ENCODE measurements at regions not wholly inside any gene's neighbourhood (a gene's known extent, or its start where the extent isn't known, plus 50 kb on each side); places are given as distances from the start of the nearest gene placed in this dataset.

GRCh38 chr5:98513380-98513779 lies 260.1 kb upstream of the RGMB start:
- TF ChIP-seq SPI1 (IDR thresholded peaks at IDR 0.05; ENCODE audit: borderline replicate concordance, low read depth) = no peak
- TF ChIP-seq, protein P1, sequence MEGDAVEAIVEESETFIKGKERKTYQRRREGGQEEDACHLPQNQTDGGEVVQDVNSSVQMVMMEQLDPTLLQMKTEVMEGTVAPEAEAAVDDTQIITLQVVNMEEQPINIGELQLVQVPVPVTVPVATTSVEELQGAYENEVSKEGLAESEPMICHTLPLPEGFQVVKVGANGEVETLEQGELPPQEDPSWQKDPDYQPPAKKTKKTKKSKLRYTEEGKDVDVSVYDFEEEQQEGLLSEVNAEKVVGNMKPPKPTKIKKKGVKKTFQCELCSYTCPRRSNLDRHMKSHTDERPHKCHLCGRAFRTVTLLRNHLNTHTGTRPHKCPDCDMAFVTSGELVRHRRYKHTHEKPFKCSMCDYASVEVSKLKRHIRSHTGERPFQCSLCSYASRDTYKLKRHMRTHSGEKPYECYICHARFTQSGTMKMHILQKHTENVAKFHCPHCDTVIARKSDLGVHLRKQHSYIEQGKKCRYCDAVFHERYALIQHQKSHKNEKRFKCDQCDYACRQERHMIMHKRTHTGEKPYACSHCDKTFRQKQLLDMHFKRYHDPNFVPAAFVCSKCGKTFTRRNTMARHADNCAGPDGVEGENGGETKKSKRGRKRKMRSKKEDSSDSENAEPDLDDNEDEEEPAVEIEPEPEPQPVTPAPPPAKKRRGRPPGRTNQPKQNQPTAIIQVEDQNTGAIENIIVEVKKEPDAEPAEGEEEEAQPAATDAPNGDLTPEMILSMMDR (IDR thresholded peaks at IDR 0.05; ENCODE audit: insufficient read depth, low read length) = no peak
- no peak for TF ChIP-seq GABPA (IDR thresholded peaks at IDR 0.05; ENCODE audit: low read depth)
- TF ChIP-seq POLR2AphosphoS5 (IDR thresholded peaks at IDR 0.05; ENCODE audit: low read depth) = no peak
- TF ChIP-seq, protein P2, sequence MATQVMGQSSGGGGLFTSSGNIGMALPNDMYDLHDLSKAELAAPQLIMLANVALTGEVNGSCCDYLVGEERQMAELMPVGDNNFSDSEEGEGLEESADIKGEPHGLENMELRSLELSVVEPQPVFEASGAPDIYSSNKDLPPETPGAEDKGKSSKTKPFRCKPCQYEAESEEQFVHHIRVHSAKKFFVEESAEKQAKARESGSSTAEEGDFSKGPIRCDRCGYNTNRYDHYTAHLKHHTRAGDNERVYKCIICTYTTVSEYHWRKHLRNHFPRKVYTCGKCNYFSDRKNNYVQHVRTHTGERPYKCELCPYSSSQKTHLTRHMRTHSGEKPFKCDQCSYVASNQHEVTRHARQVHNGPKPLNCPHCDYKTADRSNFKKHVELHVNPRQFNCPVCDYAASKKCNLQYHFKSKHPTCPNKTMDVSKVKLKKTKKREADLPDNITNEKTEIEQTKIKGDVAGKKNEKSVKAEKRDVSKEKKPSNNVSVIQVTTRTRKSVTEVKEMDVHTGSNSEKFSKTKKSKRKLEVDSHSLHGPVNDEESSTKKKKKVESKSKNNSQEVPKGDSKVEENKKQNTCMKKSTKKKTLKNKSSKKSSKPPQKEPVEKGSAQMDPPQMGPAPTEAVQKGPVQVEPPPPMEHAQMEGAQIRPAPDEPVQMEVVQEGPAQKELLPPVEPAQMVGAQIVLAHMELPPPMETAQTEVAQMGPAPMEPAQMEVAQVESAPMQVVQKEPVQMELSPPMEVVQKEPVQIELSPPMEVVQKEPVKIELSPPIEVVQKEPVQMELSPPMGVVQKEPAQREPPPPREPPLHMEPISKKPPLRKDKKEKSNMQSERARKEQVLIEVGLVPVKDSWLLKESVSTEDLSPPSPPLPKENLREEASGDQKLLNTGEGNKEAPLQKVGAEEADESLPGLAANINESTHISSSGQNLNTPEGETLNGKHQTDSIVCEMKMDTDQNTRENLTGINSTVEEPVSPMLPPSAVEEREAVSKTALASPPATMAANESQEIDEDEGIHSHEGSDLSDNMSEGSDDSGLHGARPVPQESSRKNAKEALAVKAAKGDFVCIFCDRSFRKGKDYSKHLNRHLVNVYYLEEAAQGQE (IDR thresholded peaks at IDR 0.05; ENCODE audit: insufficient replicate concordance, low read depth) = no peak
- no peak overlapping the region for H3K27ac ChIP-seq (replicated peaks)
- DNase-seq (ENCODE audit: low read depth in 1 of 2, low spot score in 1 of 2) = no peak
- H3K4me3 ChIP-seq (replicated peaks; ENCODE audit: insufficient read depth, low read length) = no peak overlapping the region
- no peaks in the 10 kb centered on the region for H3K27me3 ChIP-seq (ENCODE audit: insufficient read depth, poor library complexity, severe bottlenecking)

- TF ChIP-seq, protein P2 (IDR thresholded peaks at IDR 0.05; ENCODE audit: insufficient replicate concordance, low read depth) = no peak
- TF ChIP-seq GABPA (IDR thresholded peaks at IDR 0.05; ENCODE audit: low read depth) = no peak
- TF ChIP-seq, protein P1 (IDR thresholded peaks at IDR 0.05; ENCODE audit: insufficient read depth, low read length) = no peak
- no peak for TF ChIP-seq POLR2AphosphoS5 (IDR thresholded peaks at IDR 0.05; ENCODE audit: low read depth)
- no peak for TF ChIP-seq SPI1 (IDR thresholded peaks at IDR 0.05; ENCODE audit: borderline replicate concordance, low read depth)
- Histone ChIP-seq H3K27ac (replicated peaks) (no peak overlapping the region), H3K27me3 (ENCODE audit: insufficient read depth, poor library complexity, severe bottlenecking) (no peaks in the 10 kb centered on the region), H3K4me3 (replicated peaks; ENCODE audit: insufficient read depth, low read length) (no peak overlapping the region)
- DNase-seq (ENCODE audit: low read depth in 1 of 2, low spot score in 1 of 2) = no peak
These were observed 259.2 kb upstream of the RGMB start for GRCh38 chr5:98514215-98514614.

GRCh38 chr5:98516701-98517100 lies 256.8 kb upstream of the RGMB start:
- Histone ChIP-seq H3K27ac (replicated peaks) (no peak overlapping the region), H3K27me3 (ENCODE audit: insufficient read depth, poor library complexity, severe bottlenecking) (no peaks in the 10 kb centered on the region), H3K4me3 (replicated peaks; ENCODE audit: insufficient read depth, low read length) (no peak overlapping the region)
- no peak for DNase-seq (ENCODE audit: low read depth in 1 of 2, low spot score in 1 of 2)
- TF ChIP-seq, protein P2 (IDR thresholded peaks at IDR 0.05; ENCODE audit: insufficient replicate concordance, low read depth) = no peak
- TF ChIP-seq GABPA (IDR thresholded peaks at IDR 0.05; ENCODE audit: low read depth) = no peak
- TF ChIP-seq SPI1 (IDR thresholded peaks at IDR 0.05; ENCODE audit: borderline replicate concordance, low read depth) = no peak
- TF ChIP-seq POLR2AphosphoS5 (IDR thresholded peaks at IDR 0.05; ENCODE audit: low read depth) = no peak
- TF ChIP-seq, protein P1 (IDR thresholded peaks at IDR 0.05; ENCODE audit: insufficient read depth, low read length) = no peak
